ENCODE measurements at regions not wholly inside any gene's neighbourhood (a gene's known extent, or its start where the extent isn't known, plus 50 kb on each side); places are given as distances from the start of the nearest gene placed in this dataset.

DNA sequence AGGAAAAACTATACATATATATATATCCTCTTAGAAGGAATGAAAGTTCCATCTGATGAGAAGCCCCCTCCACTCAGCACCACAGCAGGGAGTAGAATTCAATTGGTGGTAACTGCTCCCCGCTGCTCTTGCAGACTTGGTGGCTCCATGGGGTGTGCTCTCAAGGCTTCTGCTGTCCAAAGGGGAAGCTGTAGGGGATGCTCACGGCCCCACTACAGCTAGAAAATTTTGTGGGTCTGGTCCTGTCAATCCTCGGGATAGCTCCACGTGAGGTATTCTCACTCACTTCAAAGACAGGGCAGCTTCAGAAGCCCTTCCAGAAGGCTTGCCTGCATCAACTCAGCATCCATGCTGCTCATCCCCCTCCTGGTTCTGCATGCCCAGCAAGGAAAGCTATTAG, 247.2 kb downstream of the CETN3 start:
- H3K27ac Mint-ChIP-seq, result no peak overlapping the region
- DNase-seq, result no peak
- no peaks in the 10 kb centered on the region for H3K36me3 Mint-ChIP-seq
- H3K9me3 Mint-ChIP-seq, result peaks cover 0 to 3% (median 0%) of the 10 kb centered on the region in 6 donors
- H3K27me3 Mint-ChIP-seq (ENCODE audit: low read depth in 3 of 3), result no peaks in the 10 kb centered on the region
- H3K4me3 Mint-ChIP-seq, result no peak overlapping the region
- no peaks in the 10 kb centered on the region for H3K4me1 Mint-ChIP-seq

DNA sequence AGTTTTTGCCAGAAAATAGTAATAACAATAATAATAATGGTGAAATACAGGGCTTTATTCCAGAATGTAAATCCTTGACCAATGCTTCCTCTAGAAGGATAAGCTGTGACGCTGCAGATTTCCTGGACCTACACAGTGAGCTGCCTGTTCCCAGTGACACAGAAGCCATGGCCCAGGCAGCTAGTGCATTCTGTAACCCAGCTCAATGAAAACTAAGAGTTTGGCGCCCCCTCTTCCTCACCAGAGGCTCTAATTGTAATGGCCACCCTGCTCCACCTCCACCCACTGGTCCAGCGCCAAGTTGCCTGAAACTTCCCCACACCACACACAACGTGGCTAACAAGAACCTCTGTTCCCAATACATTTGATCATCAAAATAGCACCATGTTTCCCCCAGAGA, 248.1 kb downstream of the CETN3 start:
- Mint-ChIP-seq H3K36me3 (no peaks in the 10 kb centered on the region), H3K9me3 (peaks cover 0 to 3% (median 0%) of the 10 kb centered on the region in 6 donors), H3K27ac (no peak overlapping the region), H3K27me3 (ENCODE audit: low read depth in 3 of 3) (no peaks in the 10 kb centered on the region), H3K4me1 (no peaks in the 10 kb centered on the region), H3K4me3 (no peak overlapping the region)
- no peak for DNase-seq

DNA sequence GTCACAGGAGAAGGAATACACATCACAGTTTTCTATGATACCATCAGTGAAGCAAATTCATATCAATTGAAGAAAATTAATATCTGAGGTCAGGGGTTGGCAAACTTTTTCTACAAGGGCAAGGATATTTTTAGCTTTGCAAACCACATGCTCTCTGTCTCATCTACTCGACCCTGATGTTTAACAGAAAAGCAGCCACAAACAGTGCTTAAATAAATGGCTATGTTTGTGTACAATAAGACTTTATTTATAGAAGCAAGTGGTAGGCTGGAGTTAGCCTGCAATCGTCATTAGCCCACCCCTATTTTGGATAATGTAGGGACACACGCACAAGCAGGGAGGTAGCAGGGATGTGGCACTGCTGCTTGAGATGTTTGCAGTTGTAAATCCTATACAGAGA, 251.4 kb downstream of the CETN3 start:
- Mint-ChIP-seq H3K9me3 (peaks cover 0 to 12% (median 2%) of the 10 kb centered on the region in 6 donors), H3K36me3 (peaks cover 0 to 7% (median 0%) of the 10 kb centered on the region in 3 donors), H3K4me3 (no peak overlapping the region), H3K4me1 (no peaks in the 10 kb centered on the region), H3K27ac (no peak overlapping the region), H3K27me3 (ENCODE audit: low read depth in 3 of 3) (no peaks in the 10 kb centered on the region)
- DNase-seq, result no peak

DNA sequence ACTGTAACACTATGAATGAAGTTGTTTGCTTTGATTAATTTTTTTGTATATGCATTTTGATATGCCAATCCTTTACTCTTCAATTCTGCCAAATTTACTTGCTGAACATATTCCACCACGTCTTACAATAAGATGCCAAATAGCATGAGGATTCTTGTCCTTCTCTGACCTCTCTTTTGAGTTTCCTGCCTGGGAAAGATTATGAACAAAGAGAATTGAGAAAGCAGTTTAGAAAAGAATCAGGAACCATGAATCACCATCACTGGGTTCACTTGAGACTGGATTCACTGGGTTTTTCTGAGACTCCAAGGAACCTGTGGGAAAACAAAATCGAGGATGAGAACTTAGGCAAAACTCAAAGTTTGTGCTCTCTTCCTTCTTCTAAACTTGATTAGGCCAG, 256.5 kb downstream of the CETN3 start:
- Mint-ChIP-seq H3K27me3 (ENCODE audit: low read depth in 3 of 3) (peaks cover 0 to 2% (median under 1%) of the 10 kb centered on the region in 3 donors), H3K36me3 (peaks cover 0 to 7% (median 0%) of the 10 kb centered on the region in 3 donors), H3K27ac (no peak overlapping the region), H3K4me1 (no peaks in the 10 kb centered on the region), H3K4me3 (no peak overlapping the region), H3K9me3 (peaks cover 0 to 15% (median 3%) of the 10 kb centered on the region in 6 donors)
- no peak for DNase-seq

DNA sequence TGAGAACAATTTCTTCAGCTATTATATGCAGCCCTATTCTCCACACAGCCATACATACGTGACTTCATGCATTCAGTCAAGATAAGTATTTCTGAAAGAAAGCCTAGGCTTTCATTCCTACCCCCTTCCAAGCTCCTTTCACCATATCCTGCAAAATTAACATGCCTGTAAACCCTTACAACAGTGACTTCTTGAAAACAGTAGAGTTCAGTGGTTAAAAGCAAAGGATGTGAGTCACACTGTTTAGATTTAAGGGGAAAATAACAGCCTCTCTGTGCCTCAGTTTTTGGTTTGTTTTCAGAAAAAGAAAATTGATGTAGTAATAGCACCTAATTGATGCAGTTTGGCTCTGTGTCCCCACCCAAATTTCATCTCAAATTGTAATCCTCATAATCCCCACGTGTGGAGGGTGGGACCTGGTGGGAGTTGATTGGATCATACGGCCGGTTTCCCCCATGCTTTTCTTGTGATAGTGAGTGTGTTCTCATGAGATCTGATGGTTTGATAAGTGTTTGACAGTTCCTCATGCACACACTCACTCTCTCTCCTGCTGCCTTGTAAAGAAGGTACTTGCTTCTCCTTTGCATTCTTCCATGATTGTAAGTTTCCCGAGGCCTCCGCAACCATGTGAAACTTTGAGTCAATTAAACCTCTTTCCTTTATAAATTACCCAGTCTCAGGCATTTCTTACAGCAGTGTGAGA, 264.8 kb downstream of the CETN3 start:
- Mint-ChIP-seq H3K4me1 (no peaks in the 10 kb centered on the region), H3K27me3 (ENCODE audit: low read depth in 3 of 3) (peaks cover 0 to 3% (median 2%) of the 10 kb centered on the region in 3 donors), H3K4me3 (no peak overlapping the region), H3K9me3 (peaks cover 0 to 12% (median 3%) of the 10 kb centered on the region in 6 donors), H3K27ac (no peak overlapping the region), H3K36me3 (no peaks in the 10 kb centered on the region)
- no peak for DNase-seq

DNA sequence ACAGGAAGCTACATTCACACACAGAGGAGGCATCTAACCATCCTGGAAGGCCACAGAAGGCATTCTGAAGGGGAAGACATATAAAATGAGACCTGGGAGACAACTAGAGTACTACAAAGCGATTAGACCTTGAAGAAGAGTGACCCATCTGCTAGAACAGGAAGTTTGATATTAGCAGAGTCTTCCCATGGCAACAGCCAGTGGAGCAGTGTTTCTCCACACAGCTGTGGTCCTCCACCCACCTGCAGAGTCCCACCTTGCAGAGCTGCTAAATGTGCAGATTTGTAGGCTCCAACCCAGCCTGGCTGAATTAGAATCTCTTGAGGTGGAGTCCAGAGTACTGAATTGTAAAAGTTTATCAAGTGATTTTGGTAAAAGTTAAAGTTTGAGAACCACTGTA, 267.0 kb downstream of the CETN3 start:
- Mint-ChIP-seq H3K27me3 (ENCODE audit: low read depth in 3 of 3) (peaks cover 0 to 4% (median 0%) of the 10 kb centered on the region in 3 donors), H3K4me1 (no peaks in the 10 kb centered on the region), H3K27ac (no peak overlapping the region)

DNA sequence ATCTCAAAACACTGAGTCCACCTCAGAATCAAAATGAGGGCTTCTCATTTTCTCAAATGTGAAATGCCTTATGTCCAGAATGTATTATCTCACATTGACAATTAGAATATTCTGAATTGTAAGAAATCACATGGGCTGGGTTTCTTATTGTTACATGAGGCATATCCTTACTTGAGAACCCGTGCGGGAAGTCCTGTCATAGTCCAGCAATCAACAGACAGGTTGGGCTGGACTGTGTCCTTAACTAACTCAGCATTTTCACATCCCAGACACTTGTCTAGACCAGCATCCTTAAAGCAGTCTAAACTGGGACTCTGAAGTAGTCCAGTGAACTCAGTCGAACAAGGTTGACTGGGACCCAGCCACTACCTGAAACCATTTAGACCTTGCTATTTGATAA, 267.6 kb downstream of the CETN3 start:
- no peak overlapping the region for H3K27ac Mint-ChIP-seq
- H3K9me3 Mint-ChIP-seq, result peaks cover 0 to 8% (median 0%) of the 10 kb centered on the region in 6 donors
- peaks cover 0 to 4% (median 0%) of the 10 kb centered on the region in 3 donors for H3K27me3 Mint-ChIP-seq (ENCODE audit: low read depth in 3 of 3)
- H3K36me3 Mint-ChIP-seq, result no peaks in the 10 kb centered on the region
- H3K4me1 Mint-ChIP-seq, result no peaks in the 10 kb centered on the region
- H3K4me3 Mint-ChIP-seq, result no peak overlapping the region
- DNase-seq, result no peak

More for the DNA sequence above, 267.0 kb downstream of the CETN3 start:
- Mint-ChIP-seq H3K36me3 (no peaks in the 10 kb centered on the region), H3K9me3 (peaks cover 0 to 8% (median under 1%) of the 10 kb centered on the region in 6 donors), H3K4me3 (no peak overlapping the region)
- DNase-seq, result no peak

DNA sequence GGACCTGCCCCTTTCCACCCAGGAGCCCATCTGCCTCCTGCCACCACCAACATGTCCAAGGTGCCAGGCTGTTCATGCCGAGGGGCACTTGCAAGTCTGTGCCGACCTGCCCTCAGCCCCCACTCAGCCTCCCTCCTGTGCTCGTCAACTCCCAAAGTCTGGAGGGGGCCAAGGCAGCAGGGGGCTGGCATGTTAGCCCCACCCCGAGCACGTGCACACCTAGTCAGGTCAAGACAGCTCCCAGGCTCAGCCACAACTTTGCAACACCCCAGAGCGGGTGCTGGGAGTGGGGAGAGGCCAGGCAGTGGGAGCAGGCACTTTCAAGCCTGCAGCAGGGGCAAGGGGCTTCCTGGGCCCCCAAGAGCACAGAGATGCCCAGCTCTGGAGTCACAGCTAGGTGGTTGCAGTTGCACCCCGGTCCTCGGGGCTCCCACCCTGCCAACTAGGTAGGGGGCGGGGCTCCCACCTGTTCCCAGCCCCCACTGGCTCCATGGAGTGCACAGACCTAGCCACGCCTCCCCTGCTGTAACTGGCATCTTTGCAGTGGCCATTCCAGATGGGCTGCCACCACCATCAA, 272.5 kb downstream of the CETN3 start:
- H3K4me1 Mint-ChIP-seq, result no peaks in the 10 kb centered on the region
- no peak overlapping the region for H3K4me3 Mint-ChIP-seq
- H3K27me3 Mint-ChIP-seq (ENCODE audit: low read depth in 3 of 3), result peaks cover 0 to 4% (median 2%) of the 10 kb centered on the region in 3 donors
- H3K27ac Mint-ChIP-seq, result no peak overlapping the region
- H3K36me3 Mint-ChIP-seq, result no peaks in the 10 kb centered on the region
- peaks cover 0 to 6% (median 0%) of the 10 kb centered on the region in 6 donors for H3K9me3 Mint-ChIP-seq
- DNase-seq, result no peak

DNA sequence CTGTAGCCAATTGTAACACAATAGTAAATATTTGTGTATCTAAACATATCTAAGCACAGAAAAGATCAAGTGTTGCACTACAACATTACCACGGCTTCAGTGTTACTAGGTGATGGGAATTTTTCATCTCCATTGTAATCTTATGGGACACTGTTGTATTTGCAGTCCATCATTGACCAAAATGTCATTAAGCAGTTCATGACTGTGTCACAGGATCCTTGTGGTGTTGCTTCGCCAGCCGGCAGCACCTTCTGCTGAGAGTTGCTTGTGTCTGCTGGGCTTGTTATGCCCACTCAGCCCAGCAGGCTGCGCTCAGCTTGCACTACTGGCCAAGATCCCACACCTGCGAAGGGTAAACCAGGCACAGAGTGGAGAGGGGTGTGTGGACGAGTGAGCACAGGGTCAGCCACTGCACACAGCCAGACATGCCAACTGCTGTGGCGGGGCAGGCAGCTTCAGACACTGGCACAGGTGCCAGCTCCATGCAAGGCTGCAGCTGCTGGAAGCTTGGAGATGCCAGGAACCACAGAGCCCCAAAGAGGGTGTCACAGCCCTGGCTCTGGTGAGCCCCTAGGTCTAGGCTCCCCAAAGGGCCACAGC, 273.7 kb downstream of the CETN3 start:
- Mint-ChIP-seq H3K27me3 (ENCODE audit: low read depth in 3 of 3) (peaks cover 0 to 2% (median 2%) of the 10 kb centered on the region in 3 donors), H3K4me1 (no peaks in the 10 kb centered on the region), H3K9me3 (peaks cover 0 to 6% (median 0%) of the 10 kb centered on the region in 6 donors), H3K36me3 (no peaks in the 10 kb centered on the region), H3K27ac (no peak overlapping the region), H3K4me3 (no peak overlapping the region)
- DNase-seq, result no peak

DNA sequence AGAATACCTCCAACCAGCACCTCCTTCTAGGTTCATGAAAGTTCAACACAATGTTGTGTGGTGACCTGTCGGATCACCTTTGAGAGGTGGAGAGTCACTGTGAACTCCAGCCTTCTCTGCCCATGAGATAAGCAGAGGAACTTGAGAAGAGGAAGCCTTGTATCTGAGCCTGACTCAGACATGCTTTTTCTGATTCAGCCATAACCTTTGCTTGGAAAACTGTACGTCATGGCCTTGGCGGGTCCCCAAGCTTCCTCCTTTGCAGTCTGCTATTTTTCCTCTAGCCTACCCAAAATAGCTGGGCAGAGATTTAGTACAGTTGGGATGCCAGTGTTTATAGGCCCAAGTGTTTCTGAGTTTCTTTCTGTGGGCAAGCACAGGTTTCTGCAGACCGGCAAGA, 274.7 kb downstream of the CETN3 start:
- no peaks in the 10 kb centered on the region for H3K36me3 Mint-ChIP-seq
- no peak overlapping the region for H3K4me3 Mint-ChIP-seq
- no peak for DNase-seq
- H3K4me1 Mint-ChIP-seq, result no peaks in the 10 kb centered on the region
- no peak overlapping the region for H3K27ac Mint-ChIP-seq
- peaks cover 0 to 2% (median 2%) of the 10 kb centered on the region in 3 donors for H3K27me3 Mint-ChIP-seq (ENCODE audit: low read depth in 3 of 3)
- H3K9me3 Mint-ChIP-seq, result peaks cover 0 to 6% (median 0%) of the 10 kb centered on the region in 6 donors

DNA sequence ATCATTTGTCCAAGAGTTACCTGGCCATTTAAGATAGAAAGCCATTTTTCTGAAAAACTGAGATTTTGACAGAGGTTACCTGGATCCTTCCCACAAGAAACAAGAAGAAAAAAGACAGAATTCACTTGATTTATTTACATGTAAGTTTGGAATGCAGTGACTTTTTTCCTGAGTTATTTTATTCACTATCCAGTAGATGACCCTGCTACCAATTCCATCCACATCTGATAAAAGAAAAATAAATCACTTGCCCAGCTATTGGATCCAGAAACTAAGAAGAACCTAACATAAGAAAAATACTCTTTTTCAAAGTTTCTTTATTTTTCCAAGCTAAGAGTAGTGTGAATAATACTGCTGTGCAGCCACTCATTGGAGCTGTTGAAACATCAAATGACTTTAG, 275.2 kb downstream of the CETN3 start:
- no peaks in the 10 kb centered on the region for H3K4me1 Mint-ChIP-seq
- H3K27me3 Mint-ChIP-seq (ENCODE audit: low read depth in 3 of 3), result peaks cover 0 to 2% (median 2%) of the 10 kb centered on the region in 3 donors
- H3K9me3 Mint-ChIP-seq, result peaks cover 0 to 6% (median 0%) of the 10 kb centered on the region in 6 donors
- no peaks in the 10 kb centered on the region for H3K36me3 Mint-ChIP-seq
- no peak overlapping the region for H3K4me3 Mint-ChIP-seq
- DNase-seq, result no peak
- no peak overlapping the region for H3K27ac Mint-ChIP-seq

DNA sequence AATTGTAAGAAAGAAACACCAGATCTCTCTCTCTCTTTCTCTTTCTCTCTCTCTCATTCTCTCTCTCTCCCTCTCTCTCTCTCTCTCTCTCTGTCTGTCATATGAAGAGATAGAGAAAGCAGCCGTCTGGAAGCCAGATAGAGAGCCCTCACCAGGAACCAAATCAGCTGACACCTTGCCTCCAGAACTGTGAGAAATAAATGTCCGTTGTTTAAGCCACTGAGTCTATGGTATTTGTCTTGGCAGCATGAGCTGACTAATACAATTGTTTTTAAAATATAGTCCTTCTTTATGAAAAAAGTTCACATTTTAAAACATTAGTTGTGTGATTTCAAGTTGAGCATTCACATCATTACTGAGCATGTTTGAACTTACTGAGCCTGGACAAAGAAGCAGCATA, 275.6 kb downstream of the CETN3 start:
- no peak overlapping the region for H3K4me3 Mint-ChIP-seq
- no peak overlapping the region for H3K27ac Mint-ChIP-seq
- H3K9me3 Mint-ChIP-seq, result peaks cover 0 to 6% (median 0%) of the 10 kb centered on the region in 6 donors

DNA sequence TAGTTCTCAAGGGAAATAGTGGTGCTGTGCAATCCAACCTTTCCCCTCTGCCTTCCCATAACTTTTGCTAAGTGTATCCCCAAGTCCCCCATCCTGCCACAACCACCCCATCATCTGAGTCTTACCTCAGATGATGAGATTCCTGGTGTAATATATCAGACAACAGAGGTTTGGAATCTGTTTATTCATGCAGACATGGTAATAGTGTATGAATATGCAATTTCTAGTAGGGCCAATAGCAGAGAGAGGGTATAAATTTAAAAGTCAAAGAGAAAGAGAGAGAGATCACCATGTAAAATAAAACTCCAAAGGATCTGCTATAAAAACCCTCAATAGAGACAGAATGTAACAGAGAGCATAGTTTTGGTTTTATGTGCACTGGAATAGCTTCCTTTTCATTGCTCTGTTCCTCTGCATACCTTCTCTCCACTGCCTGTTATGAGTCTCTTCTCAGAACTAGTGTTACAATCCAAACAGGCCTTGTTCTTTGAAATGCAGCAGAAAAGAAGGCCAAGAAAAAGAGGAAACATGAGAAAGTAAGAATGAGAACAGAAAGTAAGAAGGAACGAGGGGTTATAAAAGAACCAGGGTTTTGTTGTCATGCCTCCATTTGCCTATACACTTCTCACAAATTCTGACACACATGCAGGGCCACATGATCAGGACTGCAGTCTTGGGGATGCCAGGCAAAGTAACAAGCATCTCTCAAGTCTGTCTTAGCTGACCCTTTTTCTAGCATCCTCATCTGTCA, 278.0 kb downstream of the CETN3 start:
- Mint-ChIP-seq H3K27me3 (ENCODE audit: low read depth in 3 of 3) (peaks cover 0 to 2% (median 1%) of the 10 kb centered on the region in 3 donors), H3K36me3 (no peaks in the 10 kb centered on the region), H3K4me3 (no peak overlapping the region), H3K9me3 (peaks cover 0 to 4% (median 0%) of the 10 kb centered on the region in 6 donors), H3K27ac (no peak overlapping the region), H3K4me1 (no peaks in the 10 kb centered on the region)
- DNase-seq, result no peak

More for the DNA sequence above, 275.6 kb downstream of the CETN3 start:
- H3K4me1 Mint-ChIP-seq, result no peaks in the 10 kb centered on the region
- no peaks in the 10 kb centered on the region for H3K36me3 Mint-ChIP-seq
- peaks cover 0 to 3% (median 2%) of the 10 kb centered on the region in 3 donors for H3K27me3 Mint-ChIP-seq (ENCODE audit: low read depth in 3 of 3)
- no peak for DNase-seq

DNA sequence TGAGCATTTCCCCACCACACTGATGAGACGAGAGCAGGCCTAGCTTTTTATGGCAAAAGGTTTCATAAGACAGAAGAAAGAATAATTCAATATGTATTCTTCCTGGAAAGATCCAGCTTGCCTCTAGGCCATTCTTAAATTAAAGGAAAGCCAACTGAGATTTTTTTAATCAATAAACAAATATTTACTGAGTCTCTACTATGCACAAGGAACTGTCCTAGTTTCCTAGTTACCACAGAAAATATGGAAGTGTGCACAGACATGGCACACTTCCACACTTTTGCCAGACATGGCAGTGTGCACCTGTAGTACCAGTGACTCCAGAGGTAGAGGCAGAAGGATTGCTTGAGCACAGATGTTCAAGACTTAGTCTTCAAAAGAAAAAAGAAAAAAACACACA, 281.0 kb downstream of the CETN3 start:
- no peak overlapping the region for H3K27ac Mint-ChIP-seq
- no peak overlapping the region for H3K4me3 Mint-ChIP-seq
- peaks cover 0 to 4% (median 0%) of the 10 kb centered on the region in 6 donors for H3K9me3 Mint-ChIP-seq
- H3K36me3 Mint-ChIP-seq, result no peaks in the 10 kb centered on the region
- H3K4me1 Mint-ChIP-seq, result no peaks in the 10 kb centered on the region
- peaks cover 0 to 2% (median 1%) of the 10 kb centered on the region in 3 donors for H3K27me3 Mint-ChIP-seq (ENCODE audit: low read depth in 3 of 3)
- no peak for DNase-seq

Data from immature natural killer cell (primary cell).